Caco-2 (cell line): ENCODE measurements at regions not wholly inside any gene's neighbourhood (a gene's known extent, or its start where the extent isn't known, plus 50 kb on each side); places are given as distances from the start of the nearest gene placed in this dataset.
A peak's percentile ranks its signal among the peaks of the same experiment; 100 is the strongest.

Experiments used
- BruUV-seq: library from RNA; stranded (reverse); fragments of 400-500 nt; replicated peaks from 2 replicates; lab custom pipeline; 2021; lab: Mats Ljungman, UMichigan
- CTCF ChIA-PET: fragments of 300-600 bp; sonication (Branson Sonifier 250); formaldehyde crosslinking; loops from one replicate; lab custom pipeline; 2022; ENCODE audit warnings: antibody characterized with exemption; lab: Charles Lee
- POLR2A ChIA-PET: fragments of 300-600 bp; sonication (Branson Sonifier 250); formaldehyde crosslinking; loops from one replicate; lab custom pipeline; 2022; ENCODE audit warnings: antibody characterized with exemption; lab: Charles Lee
- DNase-seq, 2 experiments: peaks; one replicate each; pipeline versions ENCODE4 v3.0.0 to v3.0.0-alpha.2; 2020 to 2022
- H3K27me3 ChIP-seq: replicated peaks from 2 replicates; pipeline ENCODE4 v1.6.0; 2011; ENCODE audit warnings: low read length; ENCODE audit not compliant: control insufficient read depth, insufficient read depth
- H3K36me3 ChIP-seq: 2 replicates; pipeline ENCODE4 v1.5.1; 2011; ENCODE audit warnings: low read length; ENCODE audit not compliant: control insufficient read depth, insufficient read depth
- H3K4me1 ChIP-seq: fragments of 250-450 bp; sonication (Bioruptor Pico); 2 replicates; pipeline ENCODE4 v1.5.1; 2020; ENCODE audit warnings: mild to moderate bottlenecking
- H3K4me3 ChIP-seq: 2 replicates; pipeline ENCODE4 v1.5.1; 2011; ENCODE audit warnings: low read depth, mild to moderate bottlenecking, control low read depth, low read length
- H3K9me3 ChIP-seq: fragments of 250-450 bp; sonication (Bioruptor Pico); 2 replicates; pipeline ENCODE4 v1.5.1; 2020; ENCODE audit warnings: mild to moderate bottlenecking, moderate library complexity
- H3K27ac Mint-ChIP-seq: one replicate; pipeline ENCODE4 v1.8.0; 2022; ENCODE audit warnings: mixed read lengths; ENCODE audit not compliant: unreplicated experiment
- H3K27me3 Mint-ChIP-seq: one replicate; pipeline ENCODE4 v1.8.0; 2022; ENCODE audit warnings: mixed read lengths; ENCODE audit not compliant: insufficient read depth, unreplicated experiment
- H3K36me3 Mint-ChIP-seq: one replicate; pipeline ENCODE4 v1.8.0; 2022; ENCODE audit warnings: mild to moderate bottlenecking, mixed read lengths; ENCODE audit not compliant: insufficient read depth, unreplicated experiment
- H3K4me1 Mint-ChIP-seq: one replicate; pipeline ENCODE4 v1.8.0; 2022; ENCODE audit warnings: low read depth, mixed read lengths; ENCODE audit not compliant: unreplicated experiment
- H3K4me3 Mint-ChIP-seq: one replicate; pipeline ENCODE4 v1.8.0; 2022; ENCODE audit warnings: mild to moderate bottlenecking, moderate library complexity, mixed read lengths; ENCODE audit not compliant: unreplicated experiment
- H3K9me3 Mint-ChIP-seq: one replicate; pipeline ENCODE4 v1.8.0; 2022; ENCODE audit warnings: mixed read lengths; ENCODE audit not compliant: unreplicated experiment
- intact Hi-C: fragments of 100-400 bp; cut with micrococcal nuclease; formaldehyde crosslinking; loops from one replicate; pipeline ENCODE4 v1.10.0; 2022; ENCODE audit not compliant: unreplicated experiment
- TF ChIP-seq, protein P1 (sequence below), 2 experiments: fragments of 200-600 bp in 1 of 2; IDR thresholded peaks; 1 replicate in 1 of 2; 2 replicates in 1 of 2; pipeline versions ENCODE4 v1.5.1 to v1.8.0; 2011 to 2022; ENCODE audit warnings: antibody characterized with exemption in 1 of 2, control low read depth in 1 of 2, inconsistent platforms in 1 of 2, low read depth in 1 of 2, low read length in 1 of 2, mild to moderate bottlenecking in 1 of 2, moderate library complexity in 1 of 2; ENCODE audit not compliant: insufficient read depth in 1 of 2, severe bottlenecking in 1 of 2, unreplicated experiment in 1 of 2

DNA sequence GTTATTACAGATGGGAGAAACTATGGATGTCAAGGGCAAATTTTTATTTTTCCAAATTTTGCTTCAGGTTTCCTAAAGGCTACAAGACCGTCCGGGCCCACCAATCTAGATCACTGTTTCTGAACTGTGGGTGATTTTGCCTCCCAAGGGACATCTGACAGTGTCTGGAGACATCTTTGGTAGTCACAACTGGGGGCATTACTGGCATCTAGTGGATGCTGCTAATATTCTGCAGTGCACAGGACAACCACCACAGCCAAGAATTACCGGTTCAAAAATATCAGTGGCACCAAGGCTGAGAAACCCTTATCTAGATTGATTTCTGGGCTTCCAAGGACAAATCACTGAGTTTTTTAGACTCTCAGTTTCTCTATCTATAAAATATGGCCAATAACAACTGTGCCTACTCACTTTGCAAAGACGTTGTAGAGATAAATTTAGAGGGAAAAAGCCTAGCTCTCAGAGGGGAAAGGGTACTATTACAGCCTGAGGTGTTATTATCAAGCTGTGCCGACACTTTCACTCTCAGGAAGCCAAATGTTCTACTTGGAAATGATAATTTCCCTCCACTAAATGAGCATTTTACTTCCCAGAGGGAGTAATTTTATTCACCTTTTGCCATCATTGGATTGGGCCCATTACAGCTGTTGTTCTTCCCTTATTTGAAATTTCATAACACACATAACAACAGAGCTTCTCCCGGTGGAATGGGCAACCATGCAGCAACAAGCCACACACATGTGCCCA, 442.1 kb downstream of the CENPC start:
- H3K4me1 Mint-ChIP-seq: no peaks in the 10 kb centered on the region
- Histone ChIP-seq H3K4me1 (no peaks in the 10 kb centered on the region), H3K27me3 (no peaks in the 10 kb centered on the region), H3K9me3 (no peaks in the 10 kb centered on the region), H3K4me3 (no peak overlapping the region), H3K36me3 (no peaks in the 10 kb centered on the region)
- no peaks in the 10 kb centered on the region for H3K9me3 Mint-ChIP-seq
- DNase-seq: no peak
- TF ChIP-seq, protein P1, sequence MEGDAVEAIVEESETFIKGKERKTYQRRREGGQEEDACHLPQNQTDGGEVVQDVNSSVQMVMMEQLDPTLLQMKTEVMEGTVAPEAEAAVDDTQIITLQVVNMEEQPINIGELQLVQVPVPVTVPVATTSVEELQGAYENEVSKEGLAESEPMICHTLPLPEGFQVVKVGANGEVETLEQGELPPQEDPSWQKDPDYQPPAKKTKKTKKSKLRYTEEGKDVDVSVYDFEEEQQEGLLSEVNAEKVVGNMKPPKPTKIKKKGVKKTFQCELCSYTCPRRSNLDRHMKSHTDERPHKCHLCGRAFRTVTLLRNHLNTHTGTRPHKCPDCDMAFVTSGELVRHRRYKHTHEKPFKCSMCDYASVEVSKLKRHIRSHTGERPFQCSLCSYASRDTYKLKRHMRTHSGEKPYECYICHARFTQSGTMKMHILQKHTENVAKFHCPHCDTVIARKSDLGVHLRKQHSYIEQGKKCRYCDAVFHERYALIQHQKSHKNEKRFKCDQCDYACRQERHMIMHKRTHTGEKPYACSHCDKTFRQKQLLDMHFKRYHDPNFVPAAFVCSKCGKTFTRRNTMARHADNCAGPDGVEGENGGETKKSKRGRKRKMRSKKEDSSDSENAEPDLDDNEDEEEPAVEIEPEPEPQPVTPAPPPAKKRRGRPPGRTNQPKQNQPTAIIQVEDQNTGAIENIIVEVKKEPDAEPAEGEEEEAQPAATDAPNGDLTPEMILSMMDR (IDR thresholded peaks at IDR 0.05; ENCODE audit: insufficient read depth in 1 of 2, low read depth in 1 of 2, low read length in 1 of 2, severe bottlenecking in 1 of 2, unreplicated experiment in 1 of 2): peak in 1 of 2 experiments; percentile 20
- no TSS peak for BruUV-seq
- ChIA-PET POLR2A (no interaction called here), CTCF (interaction anchor here (0.7 kb wide), 1 partner anchor 224 kb away, joined by 3 read pairs; no protein-coding TSS in a partner anchor)
- intact Hi-C loops: loop anchor here (2.0 kb wide), 1 partner anchor 326 kb away; no protein-coding TSS in a partner anchor
- peaks cover 5% of the 10 kb centered on the region for H3K27me3 Mint-ChIP-seq
- no peak overlapping the region for H3K4me3 Mint-ChIP-seq
- H3K27ac Mint-ChIP-seq: no peak overlapping the region
- no peaks in the 10 kb centered on the region for H3K36me3 Mint-ChIP-seq

GRCh38 chr4:67101612-67102011, 443.7 kb downstream of the CENPC start:
- TF ChIP-seq, protein P1 (IDR thresholded peaks at IDR 0.05; ENCODE audit: insufficient read depth in 1 of 2, low read depth in 1 of 2, low read length in 1 of 2, severe bottlenecking in 1 of 2, unreplicated experiment in 1 of 2): no peak
- no TSS peak for BruUV-seq
- Histone ChIP-seq H3K4me1 (no peaks in the 10 kb centered on the region), H3K27me3 (no peaks in the 10 kb centered on the region), H3K9me3 (no peaks in the 10 kb centered on the region), H3K36me3 (no peaks in the 10 kb centered on the region), H3K4me3 (no peak overlapping the region)
- CTCF ChIA-PET: no interaction called here
- Mint-ChIP-seq H3K36me3 (no peaks in the 10 kb centered on the region), H3K4me3 (no peak overlapping the region), H3K9me3 (no peaks in the 10 kb centered on the region), H3K27me3 (peaks cover 5% of the 10 kb centered on the region), H3K27ac (no peak overlapping the region), H3K4me1 (no peaks in the 10 kb centered on the region)
- intact Hi-C loops: loop anchor here (2.0 kb wide), 1 partner anchor 325 kb away; no protein-coding TSS in a partner anchor
- POLR2A ChIA-PET: no interaction called here
- DNase-seq: no peak

DNA sequence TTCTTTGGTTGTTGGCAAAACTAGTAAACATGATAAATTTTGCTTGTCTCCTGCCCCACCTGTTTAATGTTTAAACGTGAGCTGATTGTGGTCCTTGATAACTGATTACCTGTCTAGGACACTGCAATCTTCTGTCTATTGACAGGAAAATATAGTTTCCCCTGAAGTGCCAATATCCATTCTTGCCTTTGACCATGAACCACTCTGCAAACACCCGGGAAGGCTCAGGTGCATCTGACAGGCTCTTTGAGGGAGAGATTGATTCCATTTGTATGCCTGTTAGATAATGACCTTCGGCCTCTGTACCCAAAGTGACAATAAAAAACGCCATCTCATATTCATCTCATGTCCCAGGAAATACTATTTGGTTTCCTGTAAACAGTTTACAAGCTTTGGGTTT, 453.0 kb downstream of the CENPC start:
- Mint-ChIP-seq H3K27ac (no peak overlapping the region), H3K27me3 (no peaks in the 10 kb centered on the region), H3K9me3 (no peaks in the 10 kb centered on the region), H3K4me1 (no peaks in the 10 kb centered on the region), H3K36me3 (no peaks in the 10 kb centered on the region), H3K4me3 (no peak overlapping the region)
- BruUV-seq: no TSS peak
- ChIA-PET POLR2A (no interaction called here), CTCF (no interaction called here)
- H3K36me3 ChIP-seq: no peaks in the 10 kb centered on the region
- no peak overlapping the region for H3K4me3 ChIP-seq
- H3K4me1 ChIP-seq: no peaks in the 10 kb centered on the region
- DNase-seq: no peak
- H3K27me3 ChIP-seq: no peaks in the 10 kb centered on the region
- intact Hi-C loops: no loop called here
- no peaks in the 10 kb centered on the region for H3K9me3 ChIP-seq
- TF ChIP-seq, protein P1 (IDR thresholded peaks at IDR 0.05; ENCODE audit: insufficient read depth in 1 of 2, low read depth in 1 of 2, low read length in 1 of 2, severe bottlenecking in 1 of 2, unreplicated experiment in 1 of 2): no peak
